Uterus (tissue), 3 donors: ENCODE measurements at regions not wholly inside any gene's neighbourhood (a gene's known extent, or its start where the extent isn't known, plus 50 kb on each side); places are given as distances from the start of the nearest gene placed in this dataset.
A peak's percentile ranks its signal among the peaks of the same experiment; 100 is the strongest.
"Not testable (repeated sequence)": the region's sequence is repeated elsewhere in the genome, so short reads cannot be mapped to it uniquely, and the experiment has no call there.

Experiments
- DNase-seq, 2 donors: peaks; one replicate each; pipeline ENCODE4 v3.0.0-alpha.2; 2019 to 2020
- H3K27ac ChIP-seq, 2 donors: fragments of 200-600 bp; sonication (generic); 1 replicate in 1 of 2; 2 replicates in 1 of 2; pipeline ENCODE4 v1.5.1; 2016 to 2018
- H3K27me3 ChIP-seq, 2 donors: fragments of 200-600 bp; sonication (generic); one replicate each; pipeline ENCODE4 v1.5.1; 2018 to 2019; ENCODE audit warnings: control low read depth in 1 of 2
- H3K36me3 ChIP-seq, 2 donors: fragments of 200-600 bp; sonication (generic); one replicate each; pipeline ENCODE4 v1.5.1; 2019; ENCODE audit warnings: control low read depth in 1 of 2
- H3K4me1 ChIP-seq, 2 donors: fragments of 200-600 bp; sonication (generic); one replicate each; pipeline ENCODE4 v1.5.1; 2018 to 2019; ENCODE audit warnings: control low read depth in 1 of 2
- H3K4me3 ChIP-seq, 2 donors: fragments of 200-600 bp; sonication (generic); 1 replicate in 1 of 2; 2 replicates in 1 of 2; pipeline ENCODE4 v1.5.1; 2018 to 2019; ENCODE audit warnings: mild to moderate bottlenecking in 1 of 2
- H3K9me3 ChIP-seq, 2 donors: fragments of 200-600 bp; sonication (generic); one replicate each; pipeline ENCODE4 v1.5.1; 2019; ENCODE audit warnings: control low read depth in 1 of 2
- POLR2A ChIP-seq, 2 donors: fragments of 450-650 bp; IDR thresholded peaks; one replicate each; pipeline ENCODE4 v1.6.1; 2016; ENCODE audit warnings: antibody characterized with exemption in 2 of 2, mild to moderate bottlenecking in 1 of 2, moderate library complexity in 1 of 2
- intact Hi-C: fragments of 100-400 bp; cut with DNase I; formaldehyde crosslinking; loops from one replicate; pipeline ENCODE4 v1.15.1; 2023; ENCODE audit warnings: low total_unique reads
- TF ChIP-seq, protein P1 (sequence below), 4 experiments: fragments of 200-600 bp in 2 of 4; fragments of 450-650 bp in 2 of 4; sonication (generic) in 2 of 4; IDR thresholded peaks; one replicate each; pipeline ENCODE4 v1.5.1; 2016 to 2019; ENCODE audit warnings: antibody characterized with exemption in 4 of 4, mild to moderate bottlenecking in 2 of 4, moderate library complexity in 1 of 4
- donor health status: DM: yes; HTN: yes; CAD: no.

DNA sequence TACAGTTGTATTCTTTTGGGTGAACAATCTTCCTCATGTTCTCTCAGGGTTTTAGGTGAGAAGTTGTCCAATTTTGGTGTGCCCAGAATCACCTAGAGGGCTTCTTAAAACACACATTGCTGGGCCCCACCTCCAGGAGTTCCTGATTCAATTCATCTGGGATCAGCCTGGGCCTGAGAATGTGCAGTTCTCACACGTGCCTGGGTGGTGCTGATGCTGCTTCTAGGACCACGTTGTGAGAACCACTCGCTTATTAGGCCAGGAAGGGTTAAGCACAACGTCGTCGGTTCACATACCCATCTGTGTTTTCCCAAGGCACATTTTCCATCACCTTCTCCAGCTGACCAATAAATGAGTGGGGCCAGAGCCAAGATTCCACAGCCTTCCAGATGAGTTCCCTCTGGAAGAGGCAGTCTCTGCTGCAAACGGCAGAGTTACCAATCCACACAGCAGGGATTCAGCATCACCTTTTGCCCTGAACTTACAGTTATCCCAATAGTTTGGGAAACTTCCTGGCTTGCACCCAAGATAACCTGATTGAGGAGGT, 277.7 kb upstream of the HNRNPA3 start:
- intact Hi-C loops: no loop called here

DNA sequence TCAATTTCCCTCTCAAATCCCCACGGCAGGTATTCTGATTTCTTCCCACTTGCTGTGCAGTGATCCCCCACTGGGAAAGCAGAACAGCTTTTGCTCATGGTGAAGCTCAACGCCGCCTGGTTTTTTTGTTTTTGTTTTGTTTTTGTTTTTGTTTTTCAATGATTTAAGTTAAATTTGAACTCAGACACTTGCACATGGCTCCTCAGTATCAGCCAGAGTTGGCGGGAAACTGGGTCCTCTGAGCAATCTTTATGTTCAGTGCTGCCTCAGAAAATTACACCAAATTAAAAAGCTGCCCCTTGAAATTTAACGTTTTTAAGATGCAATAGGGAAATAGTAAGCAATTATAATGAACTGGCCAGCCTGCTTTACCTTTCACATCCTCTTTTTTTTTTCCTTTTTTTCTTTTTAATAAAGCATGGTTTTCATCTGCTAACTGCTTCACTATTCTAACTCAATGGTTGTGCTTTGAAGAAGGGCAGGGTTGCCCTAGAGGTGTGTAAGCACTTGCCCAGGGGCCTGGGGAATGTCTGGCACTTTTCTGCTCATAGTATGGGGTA, 277.0 kb upstream of the HNRNPA3 start:
- no peak for TF ChIP-seq POLR2A (IDR thresholded peaks at IDR 0.05)
- TF ChIP-seq, protein P1, sequence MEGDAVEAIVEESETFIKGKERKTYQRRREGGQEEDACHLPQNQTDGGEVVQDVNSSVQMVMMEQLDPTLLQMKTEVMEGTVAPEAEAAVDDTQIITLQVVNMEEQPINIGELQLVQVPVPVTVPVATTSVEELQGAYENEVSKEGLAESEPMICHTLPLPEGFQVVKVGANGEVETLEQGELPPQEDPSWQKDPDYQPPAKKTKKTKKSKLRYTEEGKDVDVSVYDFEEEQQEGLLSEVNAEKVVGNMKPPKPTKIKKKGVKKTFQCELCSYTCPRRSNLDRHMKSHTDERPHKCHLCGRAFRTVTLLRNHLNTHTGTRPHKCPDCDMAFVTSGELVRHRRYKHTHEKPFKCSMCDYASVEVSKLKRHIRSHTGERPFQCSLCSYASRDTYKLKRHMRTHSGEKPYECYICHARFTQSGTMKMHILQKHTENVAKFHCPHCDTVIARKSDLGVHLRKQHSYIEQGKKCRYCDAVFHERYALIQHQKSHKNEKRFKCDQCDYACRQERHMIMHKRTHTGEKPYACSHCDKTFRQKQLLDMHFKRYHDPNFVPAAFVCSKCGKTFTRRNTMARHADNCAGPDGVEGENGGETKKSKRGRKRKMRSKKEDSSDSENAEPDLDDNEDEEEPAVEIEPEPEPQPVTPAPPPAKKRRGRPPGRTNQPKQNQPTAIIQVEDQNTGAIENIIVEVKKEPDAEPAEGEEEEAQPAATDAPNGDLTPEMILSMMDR (IDR thresholded peaks at IDR 0.05): no peak
- no peaks in the 10 kb centered on the region for H3K36me3 ChIP-seq
- H3K9me3 ChIP-seq: no peaks in the 10 kb centered on the region
- no peaks in the 10 kb centered on the region for H3K27me3 ChIP-seq
- DNase-seq: no peak
- intact Hi-C loops: no loop called here
- no peaks in the 10 kb centered on the region for H3K4me1 ChIP-seq
- no peak overlapping the region for H3K4me3 ChIP-seq
- no peak overlapping the region for H3K27ac ChIP-seq

More for the DNA sequence above, 277.7 kb upstream of the HNRNPA3 start:
- H3K27ac ChIP-seq: no peak overlapping the region
- DNase-seq: peak; percentile 17 to 29
- TF ChIP-seq, protein P1 (IDR thresholded peaks at IDR 0.05): no peak
- TF ChIP-seq POLR2A (IDR thresholded peaks at IDR 0.05): no peak
- no peaks in the 10 kb centered on the region for H3K9me3 ChIP-seq
- no peak overlapping the region for H3K4me3 ChIP-seq
- H3K27me3 ChIP-seq: no peaks in the 10 kb centered on the region
- H3K36me3 ChIP-seq: no peaks in the 10 kb centered on the region
- H3K4me1 ChIP-seq: no peaks in the 10 kb centered on the region

DNA sequence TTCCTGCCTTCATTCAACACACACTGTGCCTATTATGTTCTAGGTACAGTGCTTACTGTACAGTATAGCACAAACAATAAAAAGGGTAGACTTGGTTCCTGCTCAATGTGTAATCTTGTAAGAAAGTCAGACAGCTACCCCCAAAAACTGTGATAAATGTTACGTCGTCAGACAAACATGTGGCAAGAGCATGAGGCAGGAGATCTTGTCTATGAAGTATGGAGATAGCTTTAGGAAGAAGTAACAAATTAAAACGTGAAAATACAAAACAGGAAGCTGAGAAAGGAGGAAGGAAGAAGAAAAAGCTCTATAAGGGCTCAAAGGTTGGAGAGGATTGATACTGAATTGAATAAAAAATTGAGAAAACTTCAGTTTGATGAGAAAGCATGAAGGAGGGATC, 276.2 kb upstream of the HNRNPA3 start:
- no peak for TF ChIP-seq POLR2A (IDR thresholded peaks at IDR 0.05)
- no peaks in the 10 kb centered on the region for H3K36me3 ChIP-seq
- H3K4me1 ChIP-seq: no peaks in the 10 kb centered on the region
- H3K27ac ChIP-seq: no peak overlapping the region
- no peak for DNase-seq
- H3K27me3 ChIP-seq: no peaks in the 10 kb centered on the region
- intact Hi-C loops: no loop called here
- H3K9me3 ChIP-seq: no peaks in the 10 kb centered on the region
- no peak overlapping the region for H3K4me3 ChIP-seq

DNA sequence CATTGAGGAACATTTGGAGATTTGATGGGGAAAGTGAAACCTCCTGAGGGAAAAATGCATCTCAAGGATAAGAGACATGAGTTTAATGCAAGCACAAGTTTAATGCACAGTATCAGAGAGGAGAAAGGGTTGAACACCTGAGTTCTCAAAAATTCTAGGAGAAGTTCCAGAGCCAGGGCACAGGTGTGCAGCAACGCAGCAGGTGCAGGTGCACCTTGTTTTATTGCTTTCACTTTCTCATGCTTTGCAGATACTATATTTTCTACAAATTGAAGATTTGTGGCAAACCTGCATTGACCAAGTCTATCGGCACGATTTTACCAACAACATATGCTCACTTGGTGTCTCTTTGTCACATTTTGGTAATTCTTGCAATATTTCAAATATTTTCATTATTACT, 267.6 kb upstream of the HNRNPA3 start:
- Histone ChIP-seq H3K27ac (no peak overlapping the region), H3K4me3 (no peak overlapping the region), H3K9me3 (no peaks in the 10 kb centered on the region), H3K27me3 (no peaks in the 10 kb centered on the region), H3K36me3 (no peaks in the 10 kb centered on the region), H3K4me1 (no peaks in the 10 kb centered on the region)
- no peak for DNase-seq
- TF ChIP-seq, protein P1 (IDR thresholded peaks at IDR 0.05): no peak
- no peak for TF ChIP-seq POLR2A (IDR thresholded peaks at IDR 0.05)
- intact Hi-C loops: no loop called here

DNA sequence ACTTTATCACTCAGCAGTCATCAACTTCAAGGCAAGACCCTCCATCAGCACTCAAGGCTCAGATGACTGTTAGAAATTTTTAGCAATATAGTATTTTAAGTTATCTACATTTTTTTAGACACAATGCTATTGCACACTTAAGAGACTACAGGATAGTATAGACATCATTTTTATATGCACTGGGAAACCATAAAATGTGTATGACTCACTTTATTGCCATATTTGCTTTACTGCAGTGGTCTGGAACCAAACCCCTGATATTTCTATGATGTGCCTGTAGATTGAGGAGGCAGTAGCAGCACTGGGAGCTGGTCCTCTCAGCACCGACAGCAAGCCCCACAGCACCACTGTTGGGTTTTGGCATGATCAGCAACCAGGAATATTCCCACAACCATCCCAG, 264.8 kb upstream of the HNRNPA3 start:
- H3K4me1 ChIP-seq: no peaks in the 10 kb centered on the region
- TF ChIP-seq POLR2A (IDR thresholded peaks at IDR 0.05): no peak
- TF ChIP-seq, protein P1 (IDR thresholded peaks at IDR 0.05): no peak
- H3K36me3 ChIP-seq: no peaks in the 10 kb centered on the region
- H3K27ac ChIP-seq: no peak overlapping the region
- no peak overlapping the region for H3K4me3 ChIP-seq
- DNase-seq: no peak
- no peaks in the 10 kb centered on the region for H3K27me3 ChIP-seq
- intact Hi-C loops: no loop called here
- H3K9me3 ChIP-seq: no peaks in the 10 kb centered on the region

DNA sequence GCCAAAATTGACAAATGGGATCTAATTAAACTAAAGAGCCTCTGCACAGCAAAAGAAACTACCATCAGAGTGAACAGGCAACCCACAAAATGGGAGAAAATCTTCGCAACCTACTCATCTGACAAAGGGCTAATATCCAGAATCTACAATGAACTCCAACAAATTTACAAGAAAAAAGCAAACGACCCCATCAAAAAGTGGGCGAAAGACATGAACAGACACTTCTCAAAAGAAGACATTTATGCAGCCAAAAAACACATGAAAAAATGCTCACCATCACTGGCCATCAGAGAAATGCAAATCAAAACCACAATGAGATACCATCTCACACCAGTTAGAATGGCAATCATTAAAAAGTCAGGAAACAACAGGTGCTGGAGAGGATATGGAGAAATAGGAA, 261.4 kb upstream of the HNRNPA3 start:
- H3K4me3 ChIP-seq, H3K4me1 ChIP-seq, intact Hi-C loops, H3K9me3 ChIP-seq, H3K36me3 ChIP-seq, H3K27ac ChIP-seq, H3K27me3 ChIP-seq, DNase-seq: not testable (repeated sequence)
